ENCODE measurements at regions not wholly inside any gene's neighbourhood (a gene's known extent, or its start where the extent isn't known, plus 50 kb on each side); places are given as distances from the start of the nearest gene placed in this dataset.

GRCh38 chr9:14007190-14007769 is 306.7 kb downstream of the NFIB start:
- TF ChIP-seq EGR1 (IDR thresholded peaks at IDR 0.05; ENCODE audit: low read depth in 2 of 2) (no peak), RXRA (IDR thresholded peaks at IDR 0.05) (no peak), ATF3 (IDR thresholded peaks at IDR 0.05) (no peak), MAX (IDR thresholded peaks at IDR 0.05) (no peak), HNF4G (IDR thresholded peaks at IDR 0.05) (no peak), REST (IDR thresholded peaks at IDR 0.05) (no peak), RAD21 (IDR thresholded peaks at IDR 0.05) (no peak), JUND (IDR thresholded peaks at IDR 0.05) (no peak), FOXA2 (IDR thresholded peaks at IDR 0.05) (no peak), TAF1 (conservative IDR thresholded peaks at IDR 0.05) (no peak), NR2F2 (IDR thresholded peaks at IDR 0.05) (no peak), YY1 (IDR thresholded peaks at IDR 0.05) (no peak), GABPA (IDR thresholded peaks at IDR 0.05 in 1 of 2, conservative IDR thresholded peaks at IDR 0.05 in 1 of 2) (no peak), HNF4A (conservative IDR thresholded peaks at IDR 0.05) (no peak), ZBTB33 (IDR thresholded peaks at IDR 0.05) (no peak), FOXA1 (IDR thresholded peaks at IDR 0.05) (no peak), SP1 (IDR thresholded peaks at IDR 0.05) (no peak), CTCF (IDR thresholded peaks at IDR 0.05; ENCODE audit: low read depth, low read length, missing input control) (no peak)
- DNase-seq (ENCODE audit: low spot score), result no peak
- H3K27me3 ChIP-seq (ENCODE audit: control insufficient read depth in 4 of 4, insufficient read depth in 4 of 4, low read length in 3 of 4), result peaks cover 0 to 2% (median 0%) of the 10 kb centered on the region in 4 donors
- H3K9me3 ChIP-seq (ENCODE audit: control insufficient read depth in 4 of 4, low read length in 3 of 4), result peaks cover 0 to 3% (median 0%) of the 10 kb centered on the region in 4 donors
- 74% methylated on average over 19 of the region's 19 CpGs for whole genome bisulfite sequencing
- H3K4me3 ChIP-seq (ENCODE audit: low read depth in 1 of 3, low read length in 3 of 3), result no peak overlapping the region
- no peak overlapping the region for H3K27ac ChIP-seq (ENCODE audit: low read depth in 1 of 2, low read length in 2 of 2)
- H3K9ac ChIP-seq (ENCODE audit: low read depth in 1 of 2, low read length in 2 of 2), result no peak overlapping the region
- no peaks in the 10 kb centered on the region for H3K4me1 ChIP-seq (ENCODE audit: control insufficient read depth in 4 of 4, insufficient read depth in 4 of 4, low read length in 3 of 4)
- H3K36me3 ChIP-seq (ENCODE audit: control insufficient read depth in 4 of 4, insufficient read depth in 3 of 4, low read depth in 1 of 4, low read length in 3 of 4), result no peaks in the 10 kb centered on the region
